ENCODE measurements at regions not wholly inside any gene's neighbourhood (a gene's known extent, or its start where the extent isn't known, plus 50 kb on each side); places are given as distances from the start of the nearest gene placed in this dataset.

- no peaks in the 10 kb centered on the region for H3K27me3 ChIP-seq
- ATAC-seq, result no peak
- TF ChIP-seq, protein P1, sequence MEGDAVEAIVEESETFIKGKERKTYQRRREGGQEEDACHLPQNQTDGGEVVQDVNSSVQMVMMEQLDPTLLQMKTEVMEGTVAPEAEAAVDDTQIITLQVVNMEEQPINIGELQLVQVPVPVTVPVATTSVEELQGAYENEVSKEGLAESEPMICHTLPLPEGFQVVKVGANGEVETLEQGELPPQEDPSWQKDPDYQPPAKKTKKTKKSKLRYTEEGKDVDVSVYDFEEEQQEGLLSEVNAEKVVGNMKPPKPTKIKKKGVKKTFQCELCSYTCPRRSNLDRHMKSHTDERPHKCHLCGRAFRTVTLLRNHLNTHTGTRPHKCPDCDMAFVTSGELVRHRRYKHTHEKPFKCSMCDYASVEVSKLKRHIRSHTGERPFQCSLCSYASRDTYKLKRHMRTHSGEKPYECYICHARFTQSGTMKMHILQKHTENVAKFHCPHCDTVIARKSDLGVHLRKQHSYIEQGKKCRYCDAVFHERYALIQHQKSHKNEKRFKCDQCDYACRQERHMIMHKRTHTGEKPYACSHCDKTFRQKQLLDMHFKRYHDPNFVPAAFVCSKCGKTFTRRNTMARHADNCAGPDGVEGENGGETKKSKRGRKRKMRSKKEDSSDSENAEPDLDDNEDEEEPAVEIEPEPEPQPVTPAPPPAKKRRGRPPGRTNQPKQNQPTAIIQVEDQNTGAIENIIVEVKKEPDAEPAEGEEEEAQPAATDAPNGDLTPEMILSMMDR (IDR thresholded peaks at IDR 0.05), result no peak
- no peak overlapping the region for H3K27ac ChIP-seq
- peaks cover 0 to 15% of the 10 kb centered on the region in 2 donors for H3K9me3 ChIP-seq
- intact Hi-C loops (cut with DNase I), result no loop called here
- H3K4me1 ChIP-seq, result no peaks in the 10 kb centered on the region
- DNase-seq, result no peak
- H3K36me3 ChIP-seq, result no peaks in the 10 kb centered on the region
- no peak overlapping the region for H3K4me3 ChIP-seq
Observed at GRCh38 chr4:24674279-24674678, 89.9 kb upstream of the DHX15 start.

- H3K9me3 ChIP-seq, result peaks cover 0 to 15% of the 10 kb centered on the region in 2 donors
- no peak overlapping the region for H3K27ac ChIP-seq
- TF ChIP-seq, protein P1 (IDR thresholded peaks at IDR 0.05), result no peak
- DNase-seq (no peak), ATAC-seq (no peak)
- H3K4me1 ChIP-seq, result no peaks in the 10 kb centered on the region
- H3K4me3 ChIP-seq, result no peak overlapping the region
- intact Hi-C loops (cut with DNase I), result no loop called here
- H3K27me3 ChIP-seq, result no peaks in the 10 kb centered on the region
- H3K36me3 ChIP-seq, result no peaks in the 10 kb centered on the region
Observed at GRCh38 chr4:24675721-24676389, 91.5 kb upstream of the DHX15 start.

DNA sequence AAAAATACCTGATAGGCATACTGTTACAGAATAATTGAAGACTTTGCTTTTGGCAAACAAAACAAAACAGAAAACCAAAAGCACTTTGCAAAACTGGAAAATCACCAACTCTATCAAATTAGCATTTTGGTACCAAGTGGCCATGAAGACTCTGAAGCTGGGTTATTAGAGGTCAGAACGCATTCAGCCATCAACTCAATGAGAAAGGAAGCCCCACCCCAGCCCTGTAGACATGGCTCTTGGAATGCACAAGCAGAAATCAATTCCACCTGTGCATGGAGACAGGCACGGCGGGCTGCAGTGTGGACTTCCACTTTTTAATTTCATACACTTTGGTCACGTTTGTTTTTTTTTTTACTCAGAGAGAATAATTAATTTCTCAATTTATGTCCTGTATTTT lies 93.6 kb upstream of the DHX15 start:
- intact Hi-C loops (cut with DNase I), result no loop called here

DNA sequence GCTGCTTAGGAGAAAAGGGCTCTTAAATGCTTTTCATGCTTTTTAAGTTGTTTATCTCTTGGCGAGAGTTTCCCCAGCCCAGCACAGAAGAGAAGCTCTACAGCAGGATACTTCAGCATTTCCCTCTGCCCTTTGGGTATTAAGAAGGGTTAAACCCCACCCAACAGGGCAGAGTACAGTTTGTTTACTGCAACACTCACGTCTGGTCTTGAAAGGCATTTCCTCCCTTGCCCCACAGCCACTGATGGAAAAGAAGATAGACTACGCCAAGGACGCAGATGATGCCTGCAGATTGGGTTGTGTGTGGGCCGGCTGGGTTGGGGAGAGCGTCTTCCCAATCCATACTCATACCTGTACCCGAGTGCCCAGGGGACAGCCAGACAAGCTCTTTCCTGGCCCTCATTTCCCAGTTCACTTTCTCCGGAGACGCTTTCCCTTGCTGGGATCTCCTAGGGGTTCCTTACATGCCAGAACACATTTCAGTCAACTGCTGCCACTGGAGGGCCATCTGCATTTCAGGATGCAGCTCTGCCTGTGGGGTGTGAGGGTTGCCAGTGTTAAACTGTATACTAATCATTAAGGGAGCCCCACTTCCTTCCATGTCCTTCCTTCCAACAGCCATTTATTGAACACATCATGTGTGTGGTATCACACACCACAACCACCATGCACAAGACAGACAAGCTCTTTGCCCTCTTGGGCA lies 96.5 kb upstream of the DHX15 start:
- no peak for DNase-seq
- ATAC-seq, result no peak
- Histone ChIP-seq H3K4me1 (no peaks in the 10 kb centered on the region), H3K9me3 (peaks cover 0 to 10% of the 10 kb centered on the region in 2 donors), H3K27ac (no peak overlapping the region), H3K4me3 (no peak overlapping the region), H3K36me3 (no peaks in the 10 kb centered on the region), H3K27me3 (no peaks in the 10 kb centered on the region)
- TF ChIP-seq, protein P1 (IDR thresholded peaks at IDR 0.05), result no peak
- intact Hi-C loops (cut with DNase I), result no loop called here

More for the DNA sequence above, 93.6 kb upstream of the DHX15 start:
- no peak overlapping the region for H3K27ac ChIP-seq
- H3K27me3 ChIP-seq, result no peaks in the 10 kb centered on the region
- H3K4me1 ChIP-seq, result no peaks in the 10 kb centered on the region
- TF ChIP-seq, protein P1 (IDR thresholded peaks at IDR 0.05), result no peak
- DNase-seq, result no peak
- no peaks in the 10 kb centered on the region for H3K36me3 ChIP-seq
- H3K4me3 ChIP-seq, result no peak overlapping the region
- ATAC-seq, result no peak
- peaks cover 0 to 15% of the 10 kb centered on the region in 2 donors for H3K9me3 ChIP-seq

DNA sequence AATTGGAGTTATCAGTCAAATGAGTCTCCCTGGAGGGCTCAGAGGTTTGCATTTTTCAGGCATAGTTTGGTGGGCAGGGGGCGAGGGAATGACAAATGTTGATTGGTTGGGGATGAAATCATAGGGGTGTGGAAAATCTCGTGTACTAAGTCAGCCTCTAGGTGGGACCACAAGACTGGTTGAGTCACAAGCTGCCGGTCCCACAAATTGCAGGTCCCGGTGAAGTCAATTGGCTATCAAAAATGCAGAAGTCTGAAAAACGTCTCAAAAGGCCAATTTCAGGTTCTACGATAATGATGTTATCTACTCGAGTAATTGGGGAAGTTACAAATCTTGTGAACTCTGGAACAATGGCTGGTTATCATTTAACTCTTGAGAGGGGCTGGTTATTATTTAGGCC lies 98.8 kb upstream of the DHX15 start:
- no peaks in the 10 kb centered on the region for H3K9me3 ChIP-seq
- TF ChIP-seq, protein P1 (IDR thresholded peaks at IDR 0.05), result no peak
- no peak for ATAC-seq
- H3K4me3 ChIP-seq, result no peak overlapping the region
- no peaks in the 10 kb centered on the region for H3K4me1 ChIP-seq
- H3K36me3 ChIP-seq, result no peaks in the 10 kb centered on the region
- no peak for DNase-seq
- no peak overlapping the region for H3K27ac ChIP-seq
- no peaks in the 10 kb centered on the region for H3K27me3 ChIP-seq
- intact Hi-C loops (cut with DNase I), result no loop called here

Measured in left lung (tissue), 4 donors.